A549 (cell line): ENCODE measurements at regions not wholly inside any gene's neighbourhood (a gene's known extent, or its start where the extent isn't known, plus 50 kb on each side); places are given as distances from the start of the nearest gene placed in this dataset.

Source experiments
- CTCF ChIP-seq: fragments of >200 bp; sonication (Bioruptor Twin); formaldehyde crosslinking; IDR thresholded peaks from 3 replicates; pipeline ENCODE4 v1.5.1; 2016
- MAFK ChIP-seq: fragments of 450-650 bp; IDR thresholded peaks from 2 replicates; pipeline ENCODE4 v1.6.1; 2014; ENCODE audit not compliant: partially characterized antibody
- NPAS2 ChIP-seq: fragments of 250-450 bp; sonication (Bioruptor Pico); IDR thresholded peaks from 2 replicates; pipeline ENCODE4 v1.8.0; 2022; ENCODE audit warnings: mild to moderate bottlenecking, moderate library complexity, borderline replicate concordance
- SMC3 ChIP-seq: fragments of >200 bp; sonication (Bioruptor Twin); formaldehyde crosslinking; IDR thresholded peaks from 3 replicates; pipeline ENCODE4 v1.6.1; 2018; ENCODE audit warnings: inconsistent platforms

GRCh38 chr20:50299325-50299629 is 108.6 kb downstream of the CEBPB start:
- TF ChIP-seq CTCF (no peak), SMC3 (no peak), NPAS2 (CRISPR knock-in tag) (no peak), MAFK (no peak)
